ENCODE measurements at regions not wholly inside any gene's neighbourhood (a gene's known extent, or its start where the extent isn't known, plus 50 kb on each side); places are given as distances from the start of the nearest gene placed in this dataset.

GRCh38 chr13:59166174-59166573, 997.6 kb downstream of the DIAPH3 start:
- DNase-seq, result no peak

GRCh38 chr13:59172076-59172475, 991.7 kb downstream of the DIAPH3 start:
- DNase-seq, result no peak

DNA sequence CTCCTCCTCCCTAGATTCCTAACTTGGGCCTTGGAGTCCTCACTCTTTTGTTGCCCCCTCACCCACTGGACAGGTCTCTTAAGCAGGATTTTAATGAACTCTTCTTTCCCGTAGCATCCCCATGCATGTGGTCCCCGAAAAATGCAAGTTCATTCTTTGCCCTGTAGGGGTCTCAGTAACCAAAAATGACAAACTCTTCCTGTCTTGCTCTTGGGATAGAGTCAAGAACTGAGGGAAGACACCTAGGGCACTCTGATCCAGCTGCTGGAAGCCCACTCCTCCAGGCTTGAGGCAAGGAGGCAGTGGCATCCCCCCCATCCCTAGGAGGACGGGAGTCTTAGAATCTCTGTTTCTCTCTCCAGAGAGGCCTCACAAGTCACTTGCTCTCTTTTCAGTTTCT, 987.0 kb downstream of the DIAPH3 start:
- DNase-seq, result no peak

- DNase-seq, result no peak
Measured at GRCh38 chr13:59178344-59178743, 985.4 kb downstream of the DIAPH3 start.

DNA sequence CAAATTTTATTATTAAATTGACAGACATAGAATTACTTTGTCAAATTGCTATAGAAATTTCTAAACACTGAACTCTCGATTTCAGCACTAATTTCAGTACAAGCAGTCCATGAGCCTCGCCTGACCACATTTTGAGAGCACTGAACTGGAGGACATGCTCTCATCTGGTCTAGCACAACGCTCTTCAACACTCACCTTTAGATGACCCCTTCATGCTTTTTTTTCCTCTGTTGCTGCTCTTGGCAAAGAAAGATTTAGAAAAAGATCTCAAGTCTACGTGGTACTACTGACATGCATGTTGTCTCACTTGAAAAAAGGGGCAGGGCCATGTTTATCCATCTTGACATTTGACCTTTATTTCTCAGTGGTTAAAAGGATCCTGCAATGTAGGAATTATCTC, 981.5 kb downstream of the DIAPH3 start:
- no peak for DNase-seq

GRCh38 chr13:59197397-59197796, 966.3 kb downstream of the DIAPH3 start:
- no peak for DNase-seq

DNA sequence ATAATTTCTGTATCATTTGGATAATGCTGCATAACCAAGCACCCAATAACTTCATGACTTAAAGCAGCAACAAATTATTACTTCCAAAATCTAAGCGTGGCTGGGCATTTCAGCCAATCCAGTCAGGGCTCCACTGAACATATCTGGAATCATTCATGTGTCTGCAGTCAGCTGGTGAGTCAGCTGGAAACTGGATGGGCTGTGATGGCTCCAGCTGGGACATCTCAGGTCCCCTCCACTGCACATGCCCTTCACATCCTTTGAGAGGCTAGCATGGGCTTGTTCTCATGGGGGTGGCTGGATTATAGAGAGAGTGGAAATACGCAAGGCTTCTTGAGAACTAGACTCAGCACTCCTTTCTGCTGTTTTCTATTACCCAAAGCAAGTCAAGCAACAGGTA, 961.9 kb downstream of the DIAPH3 start:
- DNase-seq, result no peak

- no peak for DNase-seq
Measured at GRCh38 chr13:59203855-59204254, 959.9 kb downstream of the DIAPH3 start.

- DNase-seq, result no peak
Measured at GRCh38 chr13:59205501-59205900, 958.2 kb downstream of the DIAPH3 start.

DNA sequence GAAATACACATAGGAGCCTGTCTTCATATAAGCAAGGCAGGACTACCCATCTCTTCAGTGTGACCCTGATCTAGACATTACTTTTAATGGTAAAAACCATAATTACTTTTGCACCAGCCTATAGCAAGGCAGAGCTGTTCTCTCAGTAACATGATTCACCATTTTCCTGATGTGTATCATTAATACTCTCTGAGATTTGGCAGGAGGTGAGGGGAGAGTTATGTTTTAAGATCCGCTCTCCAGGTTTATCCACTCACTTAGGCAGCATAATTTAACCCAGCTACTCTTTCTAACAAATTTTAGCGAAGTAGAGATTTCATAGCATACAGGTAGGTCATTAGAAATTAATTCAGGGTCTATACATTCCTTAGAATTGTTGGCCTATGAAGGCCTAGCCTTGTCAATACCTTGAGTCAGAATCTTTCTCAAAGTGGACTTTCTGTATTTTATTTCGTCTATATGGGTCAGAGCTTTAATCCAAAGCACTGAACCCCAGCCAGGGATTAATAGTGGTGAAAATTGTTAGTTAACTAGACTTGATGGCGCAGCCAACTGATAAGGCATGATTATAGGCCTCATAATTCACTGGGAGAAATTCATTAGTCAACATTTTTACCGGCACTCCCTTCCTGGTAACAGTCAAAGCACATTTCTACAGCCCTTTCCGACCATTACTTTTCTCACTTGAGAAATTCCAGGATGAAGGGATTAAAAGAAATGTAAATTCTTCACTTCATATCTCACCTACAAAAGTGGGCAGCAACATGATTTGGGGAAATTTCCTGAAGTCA, 955.1 kb downstream of the DIAPH3 start:
- no peak for DNase-seq

DNA sequence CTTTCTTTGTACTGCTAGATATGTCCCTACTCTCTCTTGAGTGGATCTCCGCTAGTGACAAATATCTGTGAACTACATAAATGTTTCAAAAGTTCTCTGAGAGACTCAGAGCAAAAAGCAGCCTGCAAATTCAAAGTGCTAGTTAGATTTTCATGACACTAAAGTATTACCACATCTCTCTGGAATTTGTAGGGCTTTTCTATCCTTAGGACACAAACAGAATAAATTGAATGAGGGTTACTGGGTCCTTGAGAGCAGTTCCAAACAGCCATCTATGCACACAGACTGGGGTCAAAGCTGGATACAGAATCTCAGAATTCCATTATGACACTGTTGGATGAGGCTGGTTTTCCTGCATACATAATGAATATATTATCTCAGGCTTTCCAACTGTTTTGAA, 953.2 kb downstream of the DIAPH3 start:
- DNase-seq, result no peak

GRCh38 chr13:59211606-59212005, 952.1 kb downstream of the DIAPH3 start:
- no peak for DNase-seq

- no peak for DNase-seq
Measured at GRCh38 chr13:59229401-59229800, 934.3 kb downstream of the DIAPH3 start.

DNA sequence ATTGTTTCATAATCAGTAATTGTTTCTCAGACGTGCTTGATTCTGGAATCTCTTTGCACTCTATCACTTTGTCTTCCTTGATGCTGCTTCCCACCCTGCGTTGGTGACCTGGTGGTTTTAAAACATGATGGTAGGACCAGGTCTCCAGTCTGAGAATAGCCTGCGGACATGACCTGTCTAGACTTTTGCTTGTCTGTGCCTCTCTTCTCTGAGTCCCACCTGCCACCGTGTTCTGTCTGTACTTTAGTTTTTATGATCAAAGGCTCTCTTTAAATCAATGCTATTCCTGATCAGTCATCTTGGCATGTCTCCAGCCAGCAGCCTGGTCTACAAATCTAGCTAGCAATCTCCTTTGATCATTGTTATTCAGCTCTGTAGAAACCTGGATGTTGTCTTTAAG, 933.9 kb downstream of the DIAPH3 start:
- DNase-seq, result no peak

GRCh38 chr13:59230484-59231264, 933.1 kb downstream of the DIAPH3 start:
- no peak for DNase-seq

GRCh38 chr13:59236309-59236919, 927.3 kb downstream of the DIAPH3 start:
- DNase-seq, result no peak

GRCh38 chr13:59236944-59237343, 926.8 kb downstream of the DIAPH3 start:
- DNase-seq, result no peak

GRCh38 chr13:59247171-59247570, 916.6 kb downstream of the DIAPH3 start:
- DNase-seq, result no peak

GRCh38 chr13:59250336-59251189, 913.2 kb downstream of the DIAPH3 start:
- no peak for DNase-seq

DNA sequence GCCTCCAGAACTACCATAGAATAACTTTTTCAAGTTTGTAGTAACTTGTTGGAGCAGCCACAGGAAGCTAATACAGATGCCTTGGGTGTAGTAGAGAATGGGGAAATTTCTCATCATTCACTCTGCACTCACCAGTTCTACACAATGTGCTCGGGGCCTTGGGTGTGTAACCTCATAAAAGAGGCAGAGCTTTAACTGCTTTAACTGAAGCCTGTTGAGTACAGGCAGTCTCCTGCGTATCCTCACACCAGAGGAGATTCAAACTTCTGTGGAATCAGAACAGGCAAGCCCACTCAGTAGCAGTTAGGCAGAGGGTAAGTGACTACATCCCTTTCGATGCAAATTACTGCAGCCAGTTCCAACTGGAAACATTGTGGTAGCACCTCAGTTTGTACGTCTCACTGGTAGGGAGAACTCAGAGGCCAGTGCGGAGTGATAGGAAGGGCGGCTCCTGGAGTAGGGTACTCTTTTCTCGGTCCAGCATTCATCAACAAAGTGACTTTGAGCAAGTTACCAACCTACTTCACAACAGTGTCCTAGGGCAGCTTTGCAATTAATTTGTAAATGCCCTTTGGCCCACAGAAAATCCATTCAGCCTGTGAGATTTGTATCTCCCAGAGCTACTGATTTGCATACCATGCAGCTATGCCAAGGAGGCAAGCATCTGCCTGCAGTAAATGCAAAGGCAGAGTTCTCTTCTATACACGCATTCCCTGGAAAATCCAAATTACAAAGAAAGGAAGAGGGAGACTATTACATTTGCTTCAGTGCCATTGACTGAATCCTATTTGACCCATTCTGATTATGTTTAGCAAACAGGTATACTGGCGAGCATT, 904.3 kb downstream of the DIAPH3 start:
- DNase-seq, result no peak

DNA sequence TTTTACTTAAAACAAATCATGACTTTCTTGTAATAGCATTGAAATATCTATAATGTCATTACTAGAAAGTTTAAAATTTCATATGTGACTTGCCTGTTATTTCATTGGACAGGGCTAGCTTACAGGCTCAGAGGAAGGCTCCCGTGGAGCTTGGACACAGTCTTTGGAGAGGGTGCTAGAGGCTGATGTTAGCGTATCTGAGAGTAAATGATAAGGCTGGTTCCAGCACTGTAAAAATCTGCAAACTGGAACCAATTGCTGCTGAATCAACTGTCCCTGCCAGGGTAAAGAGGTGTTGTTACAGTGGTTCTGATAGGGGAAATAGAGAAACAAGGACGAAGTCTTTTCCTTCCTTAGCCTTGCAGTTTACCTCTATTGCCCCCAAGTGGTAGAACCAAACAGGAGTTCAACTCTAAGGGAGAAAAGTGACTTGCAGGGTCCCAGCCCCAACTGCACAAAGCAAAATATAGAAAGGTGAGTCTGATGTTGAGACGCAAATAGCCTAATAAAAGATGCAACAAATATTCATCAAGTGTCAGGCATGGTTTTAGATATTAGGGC, 901.7 kb downstream of the DIAPH3 start:
- no peak for DNase-seq

- DNase-seq, result no peak
Measured at GRCh38 chr13:59263531-59263930, 900.2 kb downstream of the DIAPH3 start.
